ENCODE measurements at regions not wholly inside any gene's neighbourhood (a gene's known extent, or its start where the extent isn't known, plus 50 kb on each side); places are given as distances from the start of the nearest gene placed in this dataset.
"Not testable (repeated sequence)": the region's sequence is repeated elsewhere in the genome, so short reads cannot be mapped to it uniquely, and the experiment has no call there.

- TF ChIP-seq POLR2AphosphoS5 (IDR thresholded peaks at IDR 0.05; ENCODE audit: borderline replicate concordance, low read depth, low read length) = no peak
- no peak for TF ChIP-seq EZH2 (IDR thresholded peaks at IDR 0.05)
- TF ChIP-seq FOXP2 (optimal IDR thresholded peaks at IDR 0.05; ENCODE audit: control extremely low read depth, extremely low read length, insufficient read depth) = no peak
- no peak for DNase-seq (ENCODE audit: low read depth, low spot score)
Measured at GRCh38 chr1:199512037-199512710, 515.3 kb upstream of the NR5A2 start.

GRCh38 chr1:199515261-199515660, 512.2 kb upstream of the NR5A2 start:
- Histone ChIP-seq H3K27ac (no peak overlapping the region), H3K9me3 (ENCODE audit: low read depth, low read length) (no peaks in the 10 kb centered on the region), H3K4me3 (no peak overlapping the region), H3K36me3 (ENCODE audit: insufficient read depth, low read length) (no peaks in the 10 kb centered on the region), H3K9ac (ENCODE audit: insufficient read length) (no peak overlapping the region)
- DNase-seq (ENCODE audit: low read depth, low spot score) = no peak
- TF ChIP-seq EZH2 (IDR thresholded peaks at IDR 0.05) = no peak
- TF ChIP-seq FOXP2 (optimal IDR thresholded peaks at IDR 0.05; ENCODE audit: control extremely low read depth, extremely low read length, insufficient read depth) = no peak
- no peak for TF ChIP-seq POLR2AphosphoS5 (IDR thresholded peaks at IDR 0.05; ENCODE audit: borderline replicate concordance, low read depth, low read length)

More at GRCh38 chr1:199512037-199512710, 515.3 kb upstream of the NR5A2 start:
- Histone ChIP-seq H3K9ac (ENCODE audit: insufficient read length) (no peak overlapping the region), H3K36me3 (ENCODE audit: insufficient read depth, low read length) (no peaks in the 10 kb centered on the region), H3K9me3 (ENCODE audit: low read depth, low read length) (no peaks in the 10 kb centered on the region), H3K27ac (peak overlapping the region; percentile 22; the same call in 1 of the 2 replicates), H3K4me3 (0 out of 2 replicates have a peak overlapping the region, but pooled peaks have one; percentile 2)

- Histone ChIP-seq H3K9me3 (ENCODE audit: low read depth, low read length) (no peaks in the 10 kb centered on the region), H3K9ac (ENCODE audit: insufficient read length) (no peak overlapping the region), H3K4me3 (no peak overlapping the region), H3K27ac (no peak overlapping the region), H3K36me3 (ENCODE audit: insufficient read depth, low read length) (no peaks in the 10 kb centered on the region)
- TF ChIP-seq EZH2 (IDR thresholded peaks at IDR 0.05) (no peak), POLR2AphosphoS5 (IDR thresholded peaks at IDR 0.05; ENCODE audit: borderline replicate concordance, low read depth, low read length) (no peak), FOXP2 (optimal IDR thresholded peaks at IDR 0.05; ENCODE audit: control extremely low read depth, extremely low read length, insufficient read depth) (no peak)
- no peak for DNase-seq (ENCODE audit: low read depth, low spot score)
Measured at GRCh38 chr1:199522338-199522737, 505.2 kb upstream of the NR5A2 start.

GRCh38 chr1:199522936-199523335, 504.6 kb upstream of the NR5A2 start:
- H3K9ac ChIP-seq (ENCODE audit: insufficient read length) = no peak overlapping the region
- H3K4me3 ChIP-seq = no peak overlapping the region
- no peaks in the 10 kb centered on the region for H3K9me3 ChIP-seq (ENCODE audit: low read depth, low read length)
- no peak overlapping the region for H3K27ac ChIP-seq
- no peak for TF ChIP-seq EZH2 (IDR thresholded peaks at IDR 0.05)
- TF ChIP-seq FOXP2 (optimal IDR thresholded peaks at IDR 0.05; ENCODE audit: control extremely low read depth, extremely low read length, insufficient read depth) = no peak
- TF ChIP-seq POLR2AphosphoS5 (IDR thresholded peaks at IDR 0.05; ENCODE audit: borderline replicate concordance, low read depth, low read length) = no peak
- DNase-seq (ENCODE audit: low read depth, low spot score) = no peak
- no peaks in the 10 kb centered on the region for H3K36me3 ChIP-seq (ENCODE audit: insufficient read depth, low read length)

- H3K9ac ChIP-seq (ENCODE audit: insufficient read length) = no peak overlapping the region
- no peak overlapping the region for H3K27ac ChIP-seq
- no peak for DNase-seq (ENCODE audit: low read depth, low spot score)
- H3K36me3 ChIP-seq (ENCODE audit: insufficient read depth, low read length) = no peaks in the 10 kb centered on the region
- H3K9me3 ChIP-seq (ENCODE audit: low read depth, low read length) = no peaks in the 10 kb centered on the region
- TF ChIP-seq EZH2 (IDR thresholded peaks at IDR 0.05) (no peak), FOXP2 (optimal IDR thresholded peaks at IDR 0.05; ENCODE audit: control extremely low read depth, extremely low read length, insufficient read depth) (no peak), POLR2AphosphoS5 (IDR thresholded peaks at IDR 0.05; ENCODE audit: borderline replicate concordance, low read depth, low read length) (no peak)
- no peak overlapping the region for H3K4me3 ChIP-seq
Measured at GRCh38 chr1:199529324-199529723, 498.2 kb upstream of the NR5A2 start.

GRCh38 chr1:199533361-199533760, 494.1 kb upstream of the NR5A2 start:
- H3K27ac ChIP-seq; DNase-seq (ENCODE audit: low read depth, low spot score); H3K9ac ChIP-seq (ENCODE audit: insufficient read length); H3K36me3 ChIP-seq (ENCODE audit: insufficient read depth, low read length); H3K4me3 ChIP-seq: not testable (repeated sequence)
- peaks cover 14% of the 10 kb centered on the region for H3K9me3 ChIP-seq (ENCODE audit: low read depth, low read length)

GRCh38 chr1:199545780-199546179, 481.7 kb upstream of the NR5A2 start:
- H3K9me3 ChIP-seq (ENCODE audit: low read depth, low read length) = no peaks in the 10 kb centered on the region; the same call in none of the 2 replicates
- no peak overlapping the region for H3K9ac ChIP-seq (ENCODE audit: insufficient read length)
- DNase-seq (ENCODE audit: low read depth, low spot score) = no peak
- H3K4me3 ChIP-seq = no peak overlapping the region
- no peak overlapping the region for H3K27ac ChIP-seq
- TF ChIP-seq EZH2 (IDR thresholded peaks at IDR 0.05) (no peak), FOXP2 (optimal IDR thresholded peaks at IDR 0.05; ENCODE audit: control extremely low read depth, extremely low read length, insufficient read depth) (no peak), POLR2AphosphoS5 (IDR thresholded peaks at IDR 0.05; ENCODE audit: borderline replicate concordance, low read depth, low read length) (no peak)
- peaks cover 8% of the 10 kb centered on the region; the same call in 1 of the 2 replicates for H3K36me3 ChIP-seq (ENCODE audit: insufficient read depth, low read length)

GRCh38 chr1:199546323-199546722, 481.2 kb upstream of the NR5A2 start:
- no peak for DNase-seq (ENCODE audit: low read depth, low spot score)
- H3K9me3 ChIP-seq (ENCODE audit: low read depth, low read length) = no peaks in the 10 kb centered on the region; the same call in none of the 2 replicates
- H3K27ac ChIP-seq = no peak overlapping the region
- TF ChIP-seq EZH2 (IDR thresholded peaks at IDR 0.05) = no peak
- no peak for TF ChIP-seq POLR2AphosphoS5 (IDR thresholded peaks at IDR 0.05; ENCODE audit: borderline replicate concordance, low read depth, low read length)
- peaks cover 8% of the 10 kb centered on the region; the same call in 1 of the 2 replicates for H3K36me3 ChIP-seq (ENCODE audit: insufficient read depth, low read length)
- H3K4me3 ChIP-seq = no peak overlapping the region
- H3K9ac ChIP-seq (ENCODE audit: insufficient read length) = no peak overlapping the region

- H3K27ac ChIP-seq = peak overlapping the region; percentile 99
- H3K36me3 ChIP-seq (ENCODE audit: insufficient read depth, low read length) = peaks cover 12% of the 10 kb centered on the region
- no peak for TF ChIP-seq POLR2AphosphoS5 (IDR thresholded peaks at IDR 0.05; ENCODE audit: borderline replicate concordance, low read depth, low read length)
- no peak for TF ChIP-seq FOXP2 (optimal IDR thresholded peaks at IDR 0.05; ENCODE audit: control extremely low read depth, extremely low read length, insufficient read depth)
- no peak for TF ChIP-seq EZH2 (IDR thresholded peaks at IDR 0.05)
- H3K4me3 ChIP-seq = peak overlapping the region; percentile 61
- peak overlapping the region; percentile 80 for H3K9ac ChIP-seq (ENCODE audit: insufficient read length)
- H3K9me3 ChIP-seq (ENCODE audit: low read depth, low read length) = no peaks in the 10 kb centered on the region; the same call in 1 of the 2 replicates
- no peak for DNase-seq (ENCODE audit: low read depth, low spot score)
Measured at GRCh38 chr1:199549421-199549820, 478.1 kb upstream of the NR5A2 start.

Data from SK-N-MC (cell line).